ENCODE measurements at regions not wholly inside any gene's neighbourhood (a gene's known extent, or its start where the extent isn't known, plus 50 kb on each side); places are given as distances from the start of the nearest gene placed in this dataset.

DNA sequence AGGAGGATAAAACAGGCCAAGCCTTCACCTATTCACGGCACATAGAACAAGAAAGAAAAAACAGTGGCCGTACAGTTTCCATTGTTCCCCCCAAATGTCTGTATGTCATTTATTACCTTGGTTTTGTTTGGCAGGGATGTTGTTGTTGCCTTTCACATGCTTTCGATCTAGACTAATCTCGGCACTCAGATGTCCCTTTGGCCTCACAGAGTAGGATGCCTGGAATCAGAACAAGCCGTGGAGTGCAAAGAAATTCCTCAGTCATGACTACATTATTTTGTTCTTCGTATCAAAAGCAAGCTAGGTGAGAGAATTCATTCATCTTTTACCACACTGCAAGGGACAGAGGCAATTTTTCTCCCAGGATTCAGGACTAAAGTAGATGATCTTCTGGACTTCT, 106.9 kb downstream of the SMIM20 start:
- no peak for DNase-seq

DNA sequence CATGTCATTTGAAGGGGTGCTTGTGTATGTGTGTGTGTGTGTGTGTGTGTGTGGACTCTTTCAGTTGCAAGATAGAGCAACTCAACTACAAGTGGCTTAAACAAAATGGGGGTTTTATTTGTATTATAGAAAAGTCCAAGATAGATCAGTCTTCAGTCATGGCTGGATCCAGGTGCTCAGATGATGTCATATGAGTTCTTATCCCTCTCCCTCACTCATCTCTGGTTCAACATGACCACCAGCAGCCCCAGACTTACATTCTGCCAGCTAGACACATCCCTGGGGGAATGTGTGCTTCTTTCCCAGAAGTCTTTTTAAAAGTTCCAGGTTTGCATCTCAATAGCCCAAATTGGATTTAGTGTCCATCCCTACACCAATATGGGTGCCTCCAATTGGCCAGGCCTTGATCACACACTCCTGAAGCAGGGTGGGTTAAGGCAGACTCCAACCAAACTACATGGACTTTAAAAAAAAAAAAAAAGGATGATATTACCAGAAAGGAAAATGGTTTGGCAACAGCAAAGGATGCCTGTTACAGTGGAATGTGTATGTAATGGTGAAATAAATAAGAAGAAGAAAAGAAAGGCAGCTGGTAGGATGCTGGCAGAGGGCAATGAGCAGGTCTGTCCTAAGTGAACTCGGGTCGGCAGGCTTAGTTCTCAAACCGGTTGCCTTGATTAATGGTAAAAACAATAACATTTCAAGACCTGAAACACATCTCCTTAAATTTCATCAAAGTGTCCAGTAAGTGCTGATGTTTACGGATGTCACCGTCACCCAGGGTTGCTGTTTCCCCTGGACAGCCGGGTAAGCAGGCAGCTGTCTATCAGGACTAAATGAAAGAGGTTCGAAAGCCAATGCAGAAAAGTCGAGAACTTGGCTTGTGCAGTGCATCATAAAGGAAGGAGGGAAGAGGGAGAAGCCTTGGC, 107.7 kb downstream of the SMIM20 start:
- DNase-seq, result no peak

DNA sequence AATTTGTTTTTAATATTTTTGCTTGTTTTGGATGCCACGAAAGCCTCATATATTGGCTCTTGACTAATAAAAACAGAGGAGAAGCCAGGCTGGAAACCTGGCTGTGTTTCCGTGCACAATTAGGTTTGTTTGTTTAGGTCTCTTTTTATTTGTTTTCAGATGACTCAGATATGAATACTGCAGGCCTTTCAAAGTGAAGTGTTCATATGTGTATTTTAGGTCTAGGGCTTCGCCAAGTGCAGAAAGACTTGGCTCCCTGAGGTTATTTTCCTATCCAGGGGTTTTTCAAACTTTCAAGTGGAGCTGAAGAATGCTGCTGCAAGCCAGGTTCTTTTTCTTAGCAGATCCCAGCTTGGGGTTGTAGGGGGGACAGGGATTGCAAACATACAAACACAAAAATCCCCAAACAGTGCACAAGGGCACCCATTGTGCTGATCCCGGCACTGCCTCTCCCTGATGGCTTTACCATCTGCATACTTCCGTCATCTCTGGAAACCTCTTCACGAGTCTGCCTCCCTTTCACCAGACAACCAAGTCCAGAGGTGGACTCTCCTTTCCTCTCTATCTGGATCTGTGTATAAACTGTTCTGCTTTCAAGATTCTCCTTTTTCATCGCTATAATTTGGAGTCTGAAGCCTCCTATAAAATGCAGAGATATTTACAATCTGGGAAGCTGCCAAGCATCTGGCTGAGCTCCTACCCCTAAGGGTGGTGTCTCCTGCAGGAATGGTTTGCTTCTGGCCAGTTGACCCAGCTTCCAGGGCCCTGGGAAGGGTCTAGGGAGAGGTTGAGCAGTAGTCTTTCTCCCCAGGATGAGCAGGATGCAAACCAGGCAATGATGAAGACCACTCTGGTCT, 108.6 kb downstream of the SMIM20 start:
- no peak for DNase-seq

DNA sequence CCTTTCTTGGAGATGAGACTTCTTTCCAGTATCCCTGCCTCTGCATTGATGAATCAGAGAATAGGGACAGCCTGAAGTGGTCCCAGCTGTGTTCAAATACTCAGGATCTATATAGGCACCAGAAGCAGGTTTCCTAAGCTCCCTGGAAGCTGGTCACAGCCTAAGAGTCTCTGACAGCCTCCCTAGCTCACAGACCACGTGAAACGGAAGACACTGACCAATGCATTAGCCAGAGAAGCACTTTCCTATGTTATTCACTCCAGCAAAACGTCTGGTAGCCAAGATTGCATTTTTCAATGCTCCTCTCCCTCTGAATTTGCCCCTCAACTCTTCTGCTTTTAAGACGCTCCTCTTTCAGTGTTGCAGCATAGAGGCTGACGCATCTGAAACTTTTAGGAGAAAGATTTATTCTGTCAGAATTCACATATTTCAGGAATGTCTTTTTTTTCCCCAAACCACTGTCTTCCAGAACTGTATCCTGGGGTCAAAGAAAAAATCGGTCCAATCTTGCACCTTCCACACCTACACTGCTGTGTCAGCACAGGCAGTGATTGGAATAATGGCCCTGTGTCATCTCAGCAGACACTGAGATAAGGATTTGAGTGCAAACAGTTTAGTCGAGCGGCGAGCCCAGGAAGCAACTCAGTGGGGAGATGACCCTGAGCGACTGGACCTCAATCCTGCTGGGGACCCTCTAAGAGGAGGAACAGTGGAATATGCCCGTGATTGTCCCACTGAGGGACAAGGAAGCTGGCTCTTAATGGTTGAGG, 109.4 kb downstream of the SMIM20 start:
- DNase-seq, result no peak

DNA sequence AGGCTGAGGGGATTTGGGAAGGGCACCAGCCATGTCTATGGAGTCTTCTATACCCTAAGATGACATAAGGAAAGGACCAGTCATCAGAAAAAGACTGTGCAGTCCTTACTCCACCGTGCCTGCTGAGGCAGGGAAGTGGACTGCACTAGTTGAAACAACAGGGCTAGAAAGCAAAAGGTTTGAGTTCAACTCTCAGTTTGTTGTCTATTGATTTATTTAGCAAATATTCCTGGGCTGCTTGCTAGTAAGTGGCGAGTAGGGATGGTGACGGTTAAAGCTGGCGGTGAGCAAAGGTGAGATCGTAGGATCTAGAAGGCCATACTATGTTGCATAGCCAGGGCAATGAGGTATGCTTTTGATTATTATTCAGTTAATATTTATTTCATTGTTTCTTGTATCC, 110.1 kb downstream of the SMIM20 start:
- no peak for DNase-seq

DNA sequence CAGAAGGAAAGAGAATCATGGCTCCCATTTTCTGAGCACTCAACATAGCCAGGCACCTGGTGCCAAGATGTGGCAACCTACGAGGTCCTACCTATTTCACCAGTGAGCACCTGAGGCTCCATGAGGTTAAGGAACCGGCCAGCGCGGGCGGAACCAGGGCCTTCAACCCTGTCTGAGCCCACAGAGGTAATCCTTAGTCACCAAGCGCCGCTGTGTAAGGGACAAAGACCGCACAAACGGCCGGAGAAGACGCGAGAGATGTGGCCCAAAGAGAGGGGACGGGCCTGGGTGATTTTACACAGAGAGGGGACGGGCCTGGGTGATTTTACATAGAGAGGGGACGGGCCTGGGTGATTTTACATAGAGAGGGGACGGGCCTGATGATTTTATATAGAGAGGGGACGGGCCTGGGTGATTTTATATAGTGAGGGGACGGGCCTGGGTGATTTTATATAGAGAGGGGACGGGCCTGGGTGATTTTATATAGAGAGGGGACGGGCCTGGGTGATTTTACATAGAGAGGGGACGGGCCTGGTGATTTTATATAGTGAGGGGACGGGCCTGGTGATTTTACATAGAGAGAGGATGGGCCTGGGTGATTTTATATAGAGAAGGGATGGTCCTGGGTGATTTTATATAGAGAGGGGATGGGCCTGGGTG, 114.2 kb downstream of the SMIM20 start:
- DNase-seq, result no peak

DNA sequence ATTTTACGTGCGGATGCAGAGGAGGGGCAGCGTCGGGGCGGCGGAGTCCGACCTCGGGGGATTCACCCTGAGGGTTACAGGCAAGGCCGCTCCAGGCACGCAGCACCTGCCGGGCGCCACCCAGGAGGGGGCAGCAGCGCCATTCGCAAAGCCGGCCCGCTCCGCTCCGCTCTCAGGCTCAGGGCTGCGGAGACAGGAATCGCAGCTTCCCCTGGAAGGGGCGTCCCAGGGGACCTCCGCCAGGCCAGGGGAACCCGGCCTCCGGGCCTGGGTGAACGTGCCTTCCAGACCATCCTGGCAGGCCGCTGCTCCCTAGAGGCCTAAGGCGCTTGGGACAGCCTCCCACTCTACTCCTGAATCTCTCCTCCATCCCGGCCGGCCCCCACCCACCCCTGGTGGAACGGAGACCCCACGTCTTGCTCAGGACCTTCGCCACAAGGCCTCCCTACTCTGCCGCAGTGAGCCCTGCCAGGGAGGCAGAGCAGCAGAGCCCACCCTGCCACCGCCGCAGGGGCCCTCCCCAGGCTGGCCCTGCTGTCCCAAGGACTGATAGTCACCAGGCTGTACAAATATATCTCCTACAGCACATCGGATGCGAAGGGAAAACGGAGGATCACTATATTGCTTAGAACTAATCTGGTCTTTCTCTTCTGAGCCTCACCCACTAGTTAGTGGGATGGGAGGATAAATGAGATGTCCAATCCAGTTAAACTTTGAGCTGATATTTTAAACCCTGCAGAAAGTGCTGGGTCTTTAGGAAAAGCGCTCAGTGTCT, 115.0 kb downstream of the SMIM20 start:
- peak; percentile 75 to 76 for DNase-seq

DNA sequence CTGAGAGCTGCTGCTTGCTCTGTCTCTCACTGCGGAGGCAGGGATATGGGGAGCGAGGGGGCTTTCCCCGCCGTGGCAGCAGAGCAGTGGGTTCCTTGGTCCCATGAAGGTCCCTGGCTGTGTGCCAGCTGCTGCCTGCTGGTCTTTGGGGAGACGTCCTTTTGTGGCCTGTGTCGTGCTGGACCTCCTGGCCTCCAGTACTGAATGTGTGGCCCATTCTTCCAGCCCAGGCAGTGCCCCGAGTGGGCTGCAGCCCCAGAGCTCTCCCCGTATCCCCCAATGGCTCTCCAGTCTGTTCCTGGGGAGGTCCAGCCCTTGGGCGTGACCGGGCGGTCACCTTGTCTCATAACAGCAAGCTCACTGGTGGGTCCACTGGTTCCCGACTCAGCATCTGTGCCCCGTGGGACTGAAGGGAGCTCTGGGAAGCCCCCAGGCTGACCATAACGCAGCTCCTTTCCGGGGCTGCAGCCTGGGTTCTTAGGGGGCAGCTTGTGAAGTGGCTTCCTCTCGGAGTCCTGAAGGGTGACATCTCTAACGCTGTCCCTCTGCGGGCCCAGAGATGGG, 115.6 kb downstream of the SMIM20 start:
- DNase-seq, result no peak

DNA sequence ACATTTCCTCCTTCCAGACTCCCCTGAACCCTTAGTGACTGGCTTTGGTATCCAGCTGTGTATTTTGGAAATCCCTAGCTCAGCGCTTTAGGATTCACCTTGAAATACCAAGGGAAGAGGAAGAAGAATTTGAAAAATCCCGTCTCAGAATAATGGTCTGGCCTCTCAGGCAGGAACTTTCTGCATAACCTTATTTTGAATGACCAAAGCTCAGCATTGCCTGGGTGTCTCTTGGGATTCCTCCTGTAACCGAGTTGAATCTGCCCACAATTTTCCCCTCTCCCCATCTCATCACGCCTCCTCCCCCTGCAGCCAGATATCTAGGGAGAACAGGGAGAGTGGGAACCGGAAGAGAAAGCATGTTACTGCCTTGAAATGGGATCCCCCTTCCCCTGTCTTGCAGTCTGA, 116.2 kb downstream of the SMIM20 start:
- no peak for DNase-seq

DNA sequence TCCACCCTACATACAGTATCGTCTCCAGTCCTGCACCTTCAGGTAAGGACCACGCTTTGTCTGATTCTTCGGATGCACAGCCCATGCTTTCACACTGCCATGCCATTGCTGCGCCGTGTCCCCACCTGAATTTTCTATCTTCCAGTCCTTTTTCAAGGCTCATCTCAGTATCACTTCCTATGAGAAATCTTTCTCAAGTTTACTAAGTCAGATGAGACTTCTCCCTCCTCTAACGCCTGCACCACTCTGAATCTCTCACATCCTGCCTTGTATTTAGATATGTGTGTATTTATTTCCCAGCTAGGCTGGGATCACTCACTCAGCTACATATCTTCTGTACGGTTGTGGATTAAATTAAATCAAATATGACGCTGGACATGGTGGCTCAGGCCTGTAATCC, 116.8 kb downstream of the SMIM20 start:
- no peak for DNase-seq

DNA sequence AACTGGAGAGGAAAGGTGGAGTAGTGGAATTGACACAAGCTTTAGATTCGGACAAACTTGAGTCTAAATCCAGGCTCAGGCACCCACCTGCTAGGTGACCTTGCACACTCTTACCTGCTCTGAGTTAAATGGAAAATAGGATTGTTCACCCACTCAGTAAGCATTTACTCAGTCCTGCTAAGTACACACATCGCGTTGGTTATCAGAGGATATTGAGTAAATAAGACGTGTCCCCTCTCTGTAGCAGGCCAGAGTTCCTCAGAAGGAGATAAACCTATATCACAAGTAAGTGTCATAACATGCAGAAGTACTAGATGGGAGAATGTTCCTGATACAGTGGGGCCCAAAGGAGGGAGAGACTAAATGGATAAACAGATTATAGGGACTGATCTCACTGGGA, 117.7 kb downstream of the SMIM20 start:
- no peak for DNase-seq

DNA sequence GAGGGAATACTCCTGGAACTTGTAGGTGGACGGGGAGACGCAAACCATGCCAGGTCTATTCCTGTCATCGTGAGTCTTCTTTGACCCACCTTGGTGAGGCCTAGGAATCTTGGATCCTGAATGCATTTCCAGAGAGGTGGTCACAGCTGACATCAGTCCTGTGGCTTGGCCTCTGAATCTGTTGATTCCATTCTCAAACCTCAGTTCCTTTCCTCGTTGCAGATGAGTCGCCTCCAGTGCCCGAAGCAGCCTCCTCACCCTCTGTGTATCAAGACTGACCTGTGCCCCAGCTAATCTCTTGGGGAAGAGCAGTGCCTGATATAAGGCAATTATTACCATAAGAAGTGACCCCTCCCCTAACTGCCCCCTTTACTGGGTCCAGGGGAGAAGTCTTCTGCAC, 118.1 kb downstream of the SMIM20 start:
- DNase-seq, result no peak

DNA sequence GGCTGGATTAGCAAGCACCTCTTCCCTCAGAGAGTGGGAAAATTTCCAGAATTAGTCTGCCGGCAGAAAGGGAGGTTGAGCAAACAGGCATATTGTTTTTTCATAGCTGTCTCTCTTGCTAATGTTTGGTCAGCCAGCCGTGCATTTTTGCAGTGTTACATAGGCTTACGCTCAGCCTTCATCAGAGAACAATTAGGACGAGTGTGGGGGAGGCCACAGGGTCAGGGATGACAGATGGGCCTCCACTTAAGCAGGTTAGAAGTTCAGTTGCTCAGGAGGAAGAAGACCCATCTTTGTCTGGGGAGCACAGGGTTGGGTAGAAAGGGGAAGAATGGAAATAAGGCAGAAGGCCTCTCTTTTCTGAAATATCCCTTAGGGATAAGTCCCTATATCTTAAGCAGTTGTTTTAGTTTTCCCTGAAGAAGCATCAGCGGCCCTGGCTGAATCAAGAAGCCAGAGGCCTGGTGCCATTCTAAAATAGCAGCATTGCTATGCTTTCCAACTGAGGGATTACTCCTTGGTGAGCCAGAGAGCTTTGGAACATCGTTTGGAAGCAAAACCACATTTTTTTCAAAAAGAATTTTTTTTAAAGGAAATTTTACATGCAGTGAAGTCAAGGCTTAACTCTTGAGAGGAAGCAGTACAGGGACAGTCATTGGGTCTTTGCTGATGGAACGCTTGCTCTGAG, 118.8 kb downstream of the SMIM20 start:
- DNase-seq, result no peak

DNA sequence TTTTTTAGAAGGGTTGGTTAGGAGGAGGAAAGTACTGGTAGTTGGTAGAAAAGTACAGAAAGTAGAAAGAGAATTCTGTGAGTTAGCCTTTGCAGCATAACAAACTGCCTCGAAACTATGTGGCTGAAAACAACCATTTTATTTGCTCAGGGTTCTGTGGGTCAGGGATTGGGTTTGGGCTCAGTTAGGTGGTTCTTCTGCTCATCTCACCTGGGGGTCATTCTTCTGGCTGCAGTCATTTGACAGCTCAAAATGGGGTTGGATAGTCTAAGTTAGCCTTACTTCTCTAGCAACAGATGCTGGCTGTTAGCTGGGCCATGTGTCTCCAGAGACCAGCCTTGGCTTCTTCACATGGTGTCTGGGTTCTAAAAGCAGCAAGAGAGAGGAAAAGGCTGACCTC, 119.4 kb downstream of the SMIM20 start:
- DNase-seq, result no peak

DNA sequence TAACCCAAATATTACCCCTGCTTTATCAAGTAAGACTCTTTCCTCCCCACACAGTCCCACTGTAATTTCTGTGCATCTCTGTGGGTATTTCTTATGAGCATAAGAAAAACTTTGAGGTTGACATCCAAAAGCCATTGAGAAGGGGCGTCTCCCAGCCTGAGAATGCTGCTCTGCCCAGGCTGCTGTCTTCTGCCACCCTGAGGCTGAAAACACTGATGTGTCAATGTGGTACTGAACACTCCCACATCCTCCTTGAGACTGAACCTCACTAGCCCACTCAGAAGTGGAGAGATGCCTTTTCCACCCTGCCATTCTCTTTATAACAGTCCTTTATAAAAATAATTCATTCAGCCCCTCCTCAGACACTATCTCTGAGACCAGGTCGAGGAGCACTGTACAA, 120.8 kb downstream of the SMIM20 start:
- DNase-seq, result peak in 1 of 2 donors; percentile 22

DNA sequence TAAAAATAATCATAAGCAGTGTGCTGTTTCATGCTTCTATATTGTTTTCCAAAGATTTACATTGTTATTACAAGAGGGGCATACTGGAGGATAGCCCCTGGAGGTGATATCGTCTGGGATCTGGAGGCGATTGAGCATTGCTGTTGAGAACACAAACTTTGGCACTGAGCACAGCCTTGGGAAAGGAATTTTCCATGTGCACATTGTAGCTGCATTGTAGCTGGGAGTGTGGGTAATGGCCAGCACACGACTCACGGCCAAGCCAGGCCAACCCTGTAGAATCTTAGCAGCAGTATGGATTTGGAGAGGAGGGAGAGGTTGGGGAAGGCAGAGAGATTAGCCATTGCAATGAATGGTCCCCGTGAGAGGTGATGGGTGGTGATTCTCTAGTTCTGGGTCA, 121.9 kb downstream of the SMIM20 start:
- DNase-seq, result no peak

DNA sequence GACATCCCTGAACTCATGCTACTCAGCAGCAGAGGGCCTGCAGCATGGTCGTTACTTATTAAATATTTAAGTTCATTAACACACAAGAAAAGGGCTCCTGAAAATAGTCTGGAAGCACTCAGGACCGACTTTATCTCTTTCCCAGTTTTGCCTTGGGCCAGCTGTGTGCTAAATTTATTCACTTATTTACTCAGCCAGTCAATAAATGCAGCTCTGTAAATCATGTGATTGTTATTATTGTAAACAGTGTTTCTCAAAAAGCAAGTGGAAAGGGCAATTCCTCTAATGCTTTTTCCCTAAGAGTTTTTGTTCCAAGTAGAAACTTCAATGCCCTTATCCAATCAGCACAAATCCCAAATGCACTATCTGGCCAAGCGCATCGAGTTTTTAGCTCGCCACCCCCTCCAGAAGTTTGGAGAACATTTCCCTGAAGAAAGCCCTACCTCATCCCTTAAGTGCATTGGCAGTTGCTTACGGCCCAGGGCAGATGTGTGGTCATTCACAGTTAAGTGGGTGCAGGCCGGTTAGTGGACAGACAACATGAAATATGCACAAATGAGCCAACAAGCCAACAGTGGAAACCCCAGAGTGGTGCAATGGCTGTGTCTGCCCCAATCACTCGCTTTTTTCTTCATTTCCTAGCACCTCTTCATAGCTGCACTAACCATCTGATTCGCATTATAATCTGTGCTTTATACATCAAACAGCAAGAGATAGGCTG, 125.8 kb downstream of the SMIM20 start:
- no peak for DNase-seq

DNA sequence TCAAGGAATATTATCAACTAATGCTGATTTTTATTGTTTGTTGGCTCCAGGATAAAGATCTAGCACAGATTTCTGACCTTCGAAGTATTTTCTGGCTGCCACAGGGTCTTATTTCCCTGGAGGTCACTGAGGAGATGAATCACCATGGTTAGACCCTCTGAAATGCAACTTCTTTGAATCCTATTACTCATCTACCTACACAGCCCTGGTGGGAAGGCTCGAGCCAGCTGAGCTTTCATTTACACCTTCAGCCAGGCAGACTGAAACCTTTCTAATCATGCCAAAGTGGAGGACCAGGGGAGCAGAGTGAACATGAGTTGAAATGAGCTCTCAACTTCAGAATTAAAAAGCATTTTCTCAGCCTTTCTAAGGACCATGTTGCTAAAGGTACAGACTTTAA, 130.5 kb downstream of the SMIM20 start:
- DNase-seq, result no peak

DNA sequence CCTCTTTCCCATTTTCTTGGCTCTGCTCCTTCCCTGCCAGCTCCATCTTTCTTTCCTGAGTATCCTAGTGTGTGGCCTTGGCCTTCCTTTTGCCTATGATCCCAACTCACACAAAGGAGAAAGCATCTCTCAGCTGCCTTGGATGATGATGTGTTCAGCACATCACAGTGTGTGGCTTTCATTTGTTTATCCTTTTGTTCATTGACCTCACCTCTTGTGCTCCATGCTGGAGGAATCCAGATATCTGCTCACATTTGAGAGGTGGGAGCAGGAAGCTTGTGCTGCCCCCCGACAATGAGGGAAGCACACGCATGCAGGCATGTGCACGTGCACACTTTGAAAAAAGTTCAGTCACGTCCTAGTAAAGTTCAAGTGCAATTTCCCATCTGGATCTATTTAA, 131.0 kb downstream of the SMIM20 start:
- DNase-seq, result no peak

DNA sequence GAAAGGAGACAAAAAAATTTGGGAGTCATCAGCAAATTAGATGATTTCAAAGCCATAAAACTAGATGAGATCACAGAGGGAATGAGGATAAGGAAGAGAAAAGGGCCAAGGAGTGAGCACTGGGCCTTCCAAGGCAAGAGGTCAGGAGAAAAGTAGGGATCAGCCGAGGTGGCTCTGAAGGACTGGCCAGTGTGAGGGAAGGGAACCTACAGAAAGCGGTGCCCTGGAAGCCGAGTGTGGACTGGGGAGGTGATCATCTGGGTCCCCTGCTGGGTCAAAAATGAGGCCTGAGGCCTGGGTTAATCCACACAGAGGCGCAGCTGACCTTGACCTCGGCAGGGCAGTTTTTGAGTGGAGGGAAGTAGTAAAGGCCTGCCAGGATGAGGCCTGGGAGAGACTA, 133.8 kb downstream of the SMIM20 start:
- no peak for DNase-seq

Data from stimulated activated CD4-positive, alpha-beta T cell treated with anti-CD3 and anti-CD28 coated beads, Interleukin-2, amount 100 ng/mL, for 48 hours (primary cell).